HCT116 (cell line): ENCODE measurements at regions not wholly inside any gene's neighbourhood (a gene's known extent, or its start where the extent isn't known, plus 50 kb on each side); places are given as distances from the start of the nearest gene placed in this dataset.

Source experiments
- ATAC-seq: fragments of 200-7000 bp; cut with Tn5 transposase; 2 replicates; pipeline ENCODE4 v1.9.1; 2020; ENCODE audit warnings: mild to moderate bottlenecking, moderate library complexity
- BruUV-seq: library from RNA; stranded (reverse); fragments of 400-500 nt; replicated peaks from 2 replicates; lab custom pipeline; 2021; lab: Mats Ljungman, UMichigan
- CTCF ChIA-PET: fragments of 300-600 bp; sonication (Branson Sonifier 250); formaldehyde crosslinking; loops from one replicate; lab custom pipeline; 2021; ENCODE audit warnings: antibody characterized with exemption; lab: Charles Lee
- POLR2A ChIA-PET: fragments of 300-600, 350-600 bp; sonication (Branson Sonifier 250); formaldehyde crosslinking; loops from one replicate; lab custom pipeline; 2021; ENCODE audit warnings: antibody characterized with exemption; lab: Charles Lee
- RAD21 ChIA-PET, 2 experiments: fragments of 300-600 bp; sonication (Branson Sonifier 250); formaldehyde crosslinking; loops; one replicate each; lab custom pipeline; 2023; ENCODE audit warnings: low total read pairs in 2 of 2; ENCODE audit not compliant: uncharacterized antibody in 2 of 2, unreplicated experiment in 2 of 2, low non-redundant PET in 1 of 2; lab: Charles Lee
- DNase-seq: peaks from one replicate; pipeline ENCODE4 v3.0.0-alpha.2; 2010; ENCODE audit warnings: low read depth, low spot score
- H2AFZ ChIP-seq: fragments of 200-600 bp; shearing (Covaris generic), sonication (generic); 2 replicates; pipeline ENCODE4 v1.6.1; 2017; ENCODE audit warnings: low read depth, mixed run types, mixed read lengths, antibody characterized with exemption, low read length; ENCODE audit not compliant: poor library complexity, severe bottlenecking
- H3K27ac ChIP-seq: 2 replicates; pipeline ENCODE4 v1.5.1; 2012; ENCODE audit warnings: low read depth, low read length
- H3K27me3 ChIP-seq: fragments of 200-600 bp; sonication (generic); 2 replicates; pipeline ENCODE4 v1.6.1; 2016; ENCODE audit warnings: mixed run types, low read length, mixed read lengths; ENCODE audit not compliant: insufficient read depth
- H3K36me3 ChIP-seq, 2 experiments: fragments of 200-500 bp in 1 of 2; fragments of 200-600 bp in 1 of 2; sonication (Bioruptor generic) in 1 of 2; sonication (generic) in 1 of 2; 2 replicates each; pipeline versions ENCODE4 v1.5.1 to v1.6.1; 2014 to 2016; ENCODE audit warnings: low read length in 2 of 2, inconsistent platforms in 1 of 2, mixed read lengths in 1 of 2, mixed run types in 1 of 2; ENCODE audit not compliant: insufficient read depth in 2 of 2, control insufficient read depth in 1 of 2
- H3K4me1 ChIP-seq, 2 experiments: fragments of 200-600 bp in 1 of 2; sonication (generic) in 1 of 2; 2 replicates each; pipeline versions ENCODE4 v1.5.1 to v1.6.1; 2012 to 2017; ENCODE audit warnings: low read length in 2 of 2, inconsistent platforms in 1 of 2, mild to moderate bottlenecking in 1 of 2, mixed read lengths in 1 of 2, mixed run types in 1 of 2, moderate library complexity in 1 of 2; ENCODE audit not compliant: insufficient read depth in 2 of 2, control insufficient read depth in 1 of 2
- H3K4me2 ChIP-seq: fragments of 200-600 bp; sonication (generic); 2 replicates; pipeline ENCODE4 v1.6.1; 2017; ENCODE audit warnings: mixed run types, low read length, mixed read lengths
- H3K4me3 ChIP-seq, 2 experiments: fragments of 200-600 bp in 1 of 2; sonication (generic) in 1 of 2; replicated peaks in 1 of 2; 2 replicates each; pipeline ENCODE4 v1.5.1; 2011 to 2016; ENCODE audit warnings: low read length in 2 of 2, control low read depth in 1 of 2, low read depth in 1 of 2, mild to moderate bottlenecking in 1 of 2, mixed read lengths in 1 of 2, mixed run types in 1 of 2
- H3K79me2 ChIP-seq: fragments of 200-600 bp; sonication (generic); 2 replicates; pipeline ENCODE4 v1.6.1; 2017; ENCODE audit warnings: mild to moderate bottlenecking, mixed run types, low read length, moderate library complexity, mixed read lengths; ENCODE audit not compliant: insufficient read depth
- H3K9ac ChIP-seq: fragments of 200-600 bp; sonication (generic); 2 replicates; pipeline ENCODE4 v1.6.1; 2016; ENCODE audit warnings: low read length, mixed read lengths
- H3K9me2 ChIP-seq: fragments of 200-600 bp; sonication (generic), shearing (Covaris generic); 2 replicates; pipeline ENCODE4 v1.6.1; 2017; ENCODE audit warnings: mixed run types, mild to moderate bottlenecking, moderate library complexity; ENCODE audit not compliant: insufficient read depth
- H3K9me3 ChIP-seq, 2 experiments: fragments of 200-500 bp in 1 of 2; fragments of 200-600 bp in 1 of 2; sonication (Bioruptor generic) in 1 of 2; sonication (generic) in 1 of 2; 2 replicates each; pipeline ENCODE4 v1.6.1; 2014 to 2017; ENCODE audit warnings: low read length in 2 of 2, mixed read lengths in 2 of 2, inconsistent platforms in 1 of 2, low read depth in 1 of 2, mild to moderate bottlenecking in 1 of 2, mixed run types in 1 of 2, moderate library complexity in 1 of 2; ENCODE audit not compliant: control insufficient read depth in 1 of 2, insufficient read depth in 1 of 2
- H4K20me1 ChIP-seq: fragments of 200-600 bp; sonication (generic), shearing (Covaris generic); 2 replicates; pipeline ENCODE4 v1.6.1; 2017; ENCODE audit warnings: mixed run types, mild to moderate bottlenecking, moderate library complexity; ENCODE audit not compliant: insufficient read depth
- CEBPB ChIP-seq: IDR thresholded peaks from 2 replicates; pipeline ENCODE4 v1.6.1; 2012; ENCODE audit warnings: low read depth
- EZH2phosphoT487 ChIP-seq: fragments of 200-600 bp; IDR thresholded peaks from 2 replicates; pipeline ENCODE4 v1.6.1; 2018; ENCODE audit warnings: antibody characterized with exemption, borderline replicate concordance
- FOSL1 ChIP-seq: IDR thresholded peaks from 2 replicates; pipeline ENCODE4 v1.6.1; 2012; ENCODE audit warnings: low read depth
- RAD21 ChIP-seq: IDR thresholded peaks from 2 replicates; pipeline ENCODE4 v1.6.1; 2012; ENCODE audit warnings: low read depth, mild to moderate bottlenecking
- SIN3A ChIP-seq: IDR thresholded peaks from 2 replicates; pipeline ENCODE4 v1.6.1; 2012; ENCODE audit warnings: low read depth
- ZNF274 ChIP-seq: fragments of 200-500 bp; sonication (Bioruptor generic); IDR thresholded peaks from 2 replicates; pipeline ENCODE4 v1.6.1; 2014; ENCODE audit warnings: mild to moderate bottlenecking, low read depth, low read length, inconsistent platforms
- intact Hi-C: fragments of 100-400 bp; cut with micrococcal nuclease; formaldehyde crosslinking; loops from 2 replicates; pipeline ENCODE4 v1.10.0; 2022
- TF ChIP-seq, protein P1 (sequence below): IDR thresholded peaks from 2 replicates; pipeline ENCODE4 v1.6.1; 2012; ENCODE audit warnings: low read depth

DNA sequence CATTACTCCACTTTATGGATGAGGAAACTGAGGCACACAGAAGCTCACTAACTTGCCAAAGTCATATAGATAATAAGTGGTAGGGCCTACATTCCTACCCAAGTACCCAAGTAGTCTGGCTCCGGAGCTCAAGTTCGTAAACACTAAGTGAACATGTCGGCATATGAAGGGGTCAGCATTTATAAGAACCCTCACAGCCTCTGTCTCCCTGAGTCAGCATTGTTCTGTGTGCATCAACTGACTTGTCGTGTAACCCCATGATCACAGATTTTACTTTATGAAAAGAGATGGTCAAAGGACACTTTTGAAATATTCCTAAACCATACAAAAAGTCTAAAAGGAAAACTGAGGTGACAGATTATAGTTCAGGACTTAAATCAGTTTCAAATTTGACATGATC is 260.1 kb upstream of the CCDC54 start:
- DNase-seq (no peak), ATAC-seq (no peak)
- Histone ChIP-seq H3K79me2 (no peaks in the 10 kb centered on the region), H4K20me1 (no peaks in the 10 kb centered on the region), H3K27ac (no peak overlapping the region), H3K4me1 (peaks cover 0 to 4% of the 10 kb centered on the region in 2 experiments; a peak in 1 of 4 replicates), H3K9me2 (no peaks in the 10 kb centered on the region), H2AFZ (no peak overlapping the region), H3K9ac (no peak overlapping the region), H3K9me3 (no peaks in the 10 kb centered on the region), H3K4me2 (no peak overlapping the region), H3K36me3 (no peaks in the 10 kb centered on the region), H3K27me3 (no peaks in the 10 kb centered on the region), H3K4me3 (no peak overlapping the region)
- no TSS peak for BruUV-seq
- intact Hi-C loops = loop anchor here (5.0 kb wide), 1 partner anchor 1430 kb away; no protein-coding TSS in a partner anchor
- ChIA-PET RAD21 (no interaction called here), POLR2A (no interaction called here), CTCF (no interaction called here)
- TF ChIP-seq FOSL1 (no peak), EZH2phosphoT487 (no peak), ZNF274 (no peak), RAD21 (no peak), SIN3A (no peak), CEBPB (no peak)
- TF ChIP-seq, protein P1, sequence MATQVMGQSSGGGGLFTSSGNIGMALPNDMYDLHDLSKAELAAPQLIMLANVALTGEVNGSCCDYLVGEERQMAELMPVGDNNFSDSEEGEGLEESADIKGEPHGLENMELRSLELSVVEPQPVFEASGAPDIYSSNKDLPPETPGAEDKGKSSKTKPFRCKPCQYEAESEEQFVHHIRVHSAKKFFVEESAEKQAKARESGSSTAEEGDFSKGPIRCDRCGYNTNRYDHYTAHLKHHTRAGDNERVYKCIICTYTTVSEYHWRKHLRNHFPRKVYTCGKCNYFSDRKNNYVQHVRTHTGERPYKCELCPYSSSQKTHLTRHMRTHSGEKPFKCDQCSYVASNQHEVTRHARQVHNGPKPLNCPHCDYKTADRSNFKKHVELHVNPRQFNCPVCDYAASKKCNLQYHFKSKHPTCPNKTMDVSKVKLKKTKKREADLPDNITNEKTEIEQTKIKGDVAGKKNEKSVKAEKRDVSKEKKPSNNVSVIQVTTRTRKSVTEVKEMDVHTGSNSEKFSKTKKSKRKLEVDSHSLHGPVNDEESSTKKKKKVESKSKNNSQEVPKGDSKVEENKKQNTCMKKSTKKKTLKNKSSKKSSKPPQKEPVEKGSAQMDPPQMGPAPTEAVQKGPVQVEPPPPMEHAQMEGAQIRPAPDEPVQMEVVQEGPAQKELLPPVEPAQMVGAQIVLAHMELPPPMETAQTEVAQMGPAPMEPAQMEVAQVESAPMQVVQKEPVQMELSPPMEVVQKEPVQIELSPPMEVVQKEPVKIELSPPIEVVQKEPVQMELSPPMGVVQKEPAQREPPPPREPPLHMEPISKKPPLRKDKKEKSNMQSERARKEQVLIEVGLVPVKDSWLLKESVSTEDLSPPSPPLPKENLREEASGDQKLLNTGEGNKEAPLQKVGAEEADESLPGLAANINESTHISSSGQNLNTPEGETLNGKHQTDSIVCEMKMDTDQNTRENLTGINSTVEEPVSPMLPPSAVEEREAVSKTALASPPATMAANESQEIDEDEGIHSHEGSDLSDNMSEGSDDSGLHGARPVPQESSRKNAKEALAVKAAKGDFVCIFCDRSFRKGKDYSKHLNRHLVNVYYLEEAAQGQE = no peak
